OCI-LY3 (cell line): ENCODE measurements at regions not wholly inside any gene's neighbourhood (a gene's known extent, or its start where the extent isn't known, plus 50 kb on each side); places are given as distances from the start of the nearest gene placed in this dataset.

Experiments
- CTCF ChIP-seq: fragments of 200-600, 300-600 bp; sonication (generic); IDR thresholded peaks from 2 replicates; pipeline ENCODE4 v1.5.1; 2014; ENCODE audit warnings: antibody characterized with exemption, low read length, low read depth
- EZH2phosphoT487 ChIP-seq: fragments of 200-600 bp; shearing (Covaris generic); IDR thresholded peaks from 2 replicates; pipeline ENCODE4 v1.6.1; 2018; ENCODE audit warnings: antibody characterized with exemption, mixed run types, low read depth

- no peak for TF ChIP-seq CTCF
- TF ChIP-seq EZH2phosphoT487, result no peak
Observed at GRCh38 chr14:105978618-105979295, 452.4 kb downstream of the TMEM121 start.
